ENCODE measurements at regions not wholly inside any gene's neighbourhood (a gene's known extent, or its start where the extent isn't known, plus 50 kb on each side); places are given as distances from the start of the nearest gene placed in this dataset.
"Not testable (repeated sequence)": the region's sequence is repeated elsewhere in the genome, so short reads cannot be mapped to it uniquely, and the experiment has no call there.

- H3K4me3 ChIP-seq (ENCODE audit: low read depth, low read length) = no peak overlapping the region
- no peak for TF ChIP-seq CTCF (IDR thresholded peaks at IDR 0.05; ENCODE audit: control insufficient read depth, extremely low read depth, insufficient read depth)
- DNase-seq (ENCODE audit: low read depth) = no peak
These were observed 237.0 kb upstream of the RGS17 start for GRCh38 chr6:153368131-153368530.

- no peak for DNase-seq (ENCODE audit: low read depth)
- no peak overlapping the region for H3K4me3 ChIP-seq (ENCODE audit: low read depth, low read length)
- TF ChIP-seq CTCF (IDR thresholded peaks at IDR 0.05; ENCODE audit: control insufficient read depth, extremely low read depth, insufficient read depth) = no peak
These were observed 235.9 kb upstream of the RGS17 start for GRCh38 chr6:153367021-153367420.

- no peak for DNase-seq (ENCODE audit: low read depth)
- no peak for TF ChIP-seq CTCF (IDR thresholded peaks at IDR 0.05; ENCODE audit: control insufficient read depth, extremely low read depth, insufficient read depth)
- H3K4me3 ChIP-seq (ENCODE audit: low read depth, low read length) = no peak overlapping the region
These were observed 226.3 kb upstream of the RGS17 start for GRCh38 chr6:153357391-153357790.

GRCh38 chr6:153340568-153340967, 209.5 kb upstream of the RGS17 start:
- DNase-seq (ENCODE audit: low read depth) = no peak
- no peak overlapping the region for H3K4me3 ChIP-seq (ENCODE audit: low read depth, low read length)
- TF ChIP-seq CTCF (IDR thresholded peaks at IDR 0.05; ENCODE audit: control insufficient read depth, extremely low read depth, insufficient read depth) = no peak

GRCh38 chr6:153334121-153334520, 203.0 kb upstream of the RGS17 start:
- TF ChIP-seq CTCF (IDR thresholded peaks at IDR 0.05; ENCODE audit: control insufficient read depth, extremely low read depth, insufficient read depth) = no peak
- no peak overlapping the region for H3K4me3 ChIP-seq (ENCODE audit: low read depth, low read length)
- DNase-seq (ENCODE audit: low read depth) = no peak

- not testable (repeated sequence) for H3K4me3 ChIP-seq (ENCODE audit: low read depth, low read length); DNase-seq (ENCODE audit: low read depth)
These were observed 200.1 kb upstream of the RGS17 start for GRCh38 chr6:153331221-153331620.

GRCh38 chr6:153328194-153328593, 197.1 kb upstream of the RGS17 start:
- TF ChIP-seq CTCF (IDR thresholded peaks at IDR 0.05; ENCODE audit: control insufficient read depth, extremely low read depth, insufficient read depth) = no peak
- peak; percentile 25 for DNase-seq (ENCODE audit: low read depth)
- no peak overlapping the region for H3K4me3 ChIP-seq (ENCODE audit: low read depth, low read length)

GRCh38 chr6:153325661-153326060, 194.6 kb upstream of the RGS17 start:
- no peak for DNase-seq (ENCODE audit: low read depth)
- TF ChIP-seq CTCF (IDR thresholded peaks at IDR 0.05; ENCODE audit: control insufficient read depth, extremely low read depth, insufficient read depth) = no peak
- H3K4me3 ChIP-seq (ENCODE audit: low read depth, low read length) = no peak overlapping the region
